ENCODE measurements at regions not wholly inside any gene's neighbourhood (a gene's known extent, or its start where the extent isn't known, plus 50 kb on each side); places are given as distances from the start of the nearest gene placed in this dataset.

- Histone ChIP-seq H3K27ac (ENCODE audit: extremely low read depth, low read depth, low read length) (no peak overlapping the region), H3K9me3 (ENCODE audit: control insufficient read depth, insufficient read depth, low read depth, low read length) (no peaks in the 10 kb centered on the region), H3K36me3 (ENCODE audit: control insufficient read depth in 2 of 2, insufficient read depth in 1 of 2, low read length in 2 of 2) (no peaks in the 10 kb centered on the region), H3K4me3 (ENCODE audit: low read depth, low read length) (no peak overlapping the region), H3K4me1 (ENCODE audit: control insufficient read depth, insufficient read depth, low read length) (no peaks in the 10 kb centered on the region)
- ChIA-PET POLR2A (no interaction called here), CTCF (no interaction called here)
- TF ChIP-seq CTCF (tag by site-specific recombination; IDR thresholded peaks at IDR 0.05) = no peak
- no peak for TF ChIP-seq YY1 (tag by site-specific recombination; IDR thresholded peaks at IDR 0.05)
- TF ChIP-seq ZNF174 (tag by site-specific recombination; IDR thresholded peaks at IDR 0.05) = no peak
Measured at GRCh38 chr9:29659736-29660135, 2086.5 kb upstream of the C9orf72 start.

GRCh38 chr9:29668732-29669131 is 2095.5 kb upstream of the C9orf72 start:
- H3K4me1 ChIP-seq (ENCODE audit: control insufficient read depth, insufficient read depth, low read length) = no peaks in the 10 kb centered on the region
- H3K9me3 ChIP-seq (ENCODE audit: control insufficient read depth, insufficient read depth, low read depth, low read length) = no peaks in the 10 kb centered on the region
- H3K27ac ChIP-seq (ENCODE audit: extremely low read depth, low read depth, low read length) = no peak overlapping the region
- H3K36me3 ChIP-seq (ENCODE audit: control insufficient read depth in 2 of 2, insufficient read depth in 1 of 2, low read length in 2 of 2) = no peaks in the 10 kb centered on the region
- ChIA-PET POLR2A (no interaction called here), CTCF (interaction anchor here (0.5 kb wide), 1 partner anchor 19 kb away, joined by 10 read pairs; no protein-coding TSS in a partner anchor)
- TF ChIP-seq PRDM1 (tag by site-specific recombination; IDR thresholded peaks at IDR 0.05) (no peak), ZNF266 (tag by site-specific recombination; IDR thresholded peaks at IDR 0.05; ENCODE audit: low read depth) (no peak), ZNF324 (tag by site-specific recombination; IDR thresholded peaks at IDR 0.05) (no peak), WT1 (tag by site-specific recombination; IDR thresholded peaks at IDR 0.05) (no peak), ZSCAN23 (tag by site-specific recombination; IDR thresholded peaks at IDR 0.05) (no peak), ZNF670 (tag by site-specific recombination; IDR thresholded peaks at IDR 0.05; ENCODE audit: low read depth) (no peak), ZNF529 (tag by site-specific recombination; IDR thresholded peaks at IDR 0.05; ENCODE audit: insufficient replicate concordance) (no peak), GFI1B (tag by site-specific recombination; IDR thresholded peaks at IDR 0.05) (no peak), GLIS2 (tag by site-specific recombination; IDR thresholded peaks at IDR 0.05) (no peak), ZNF239 (tag by site-specific recombination; IDR thresholded peaks at IDR 0.05) (no peak), ZNF214 (tag by site-specific recombination; IDR thresholded peaks at IDR 0.05; ENCODE audit: borderline replicate concordance) (no peak), ZSCAN16 (tag by site-specific recombination; IDR thresholded peaks at IDR 0.05) (no peak), ZNF549 (tag by site-specific recombination; IDR thresholded peaks at IDR 0.05) (no peak), ZNF132 (tag by site-specific recombination; IDR thresholded peaks at IDR 0.05; ENCODE audit: borderline replicate concordance) (no peak), ZBTB7A (tag by site-specific recombination; IDR thresholded peaks at IDR 0.05; ENCODE audit: low read depth) (no peak), ZNF202 (tag by site-specific recombination; IDR thresholded peaks at IDR 0.05; ENCODE audit: borderline replicate concordance) (no peak), SCRT2 (tag by site-specific recombination; IDR thresholded peaks at IDR 0.05) (no peak), ZBTB17 (tag by site-specific recombination; IDR thresholded peaks at IDR 0.05) (no peak)
- TF ChIP-seq, protein P1, sequence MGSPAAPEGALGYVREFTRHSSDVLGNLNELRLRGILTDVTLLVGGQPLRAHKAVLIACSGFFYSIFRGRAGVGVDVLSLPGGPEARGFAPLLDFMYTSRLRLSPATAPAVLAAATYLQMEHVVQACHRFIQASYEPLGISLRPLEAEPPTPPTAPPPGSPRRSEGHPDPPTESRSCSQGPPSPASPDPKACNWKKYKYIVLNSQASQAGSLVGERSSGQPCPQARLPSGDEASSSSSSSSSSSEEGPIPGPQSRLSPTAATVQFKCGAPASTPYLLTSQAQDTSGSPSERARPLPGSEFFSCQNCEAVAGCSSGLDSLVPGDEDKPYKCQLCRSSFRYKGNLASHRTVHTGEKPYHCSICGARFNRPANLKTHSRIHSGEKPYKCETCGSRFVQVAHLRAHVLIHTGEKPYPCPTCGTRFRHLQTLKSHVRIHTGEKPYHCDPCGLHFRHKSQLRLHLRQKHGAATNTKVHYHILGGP (tag by site-specific recombination; IDR thresholded peaks at IDR 0.05) = no peak
- TF ChIP-seq, protein P2, sequence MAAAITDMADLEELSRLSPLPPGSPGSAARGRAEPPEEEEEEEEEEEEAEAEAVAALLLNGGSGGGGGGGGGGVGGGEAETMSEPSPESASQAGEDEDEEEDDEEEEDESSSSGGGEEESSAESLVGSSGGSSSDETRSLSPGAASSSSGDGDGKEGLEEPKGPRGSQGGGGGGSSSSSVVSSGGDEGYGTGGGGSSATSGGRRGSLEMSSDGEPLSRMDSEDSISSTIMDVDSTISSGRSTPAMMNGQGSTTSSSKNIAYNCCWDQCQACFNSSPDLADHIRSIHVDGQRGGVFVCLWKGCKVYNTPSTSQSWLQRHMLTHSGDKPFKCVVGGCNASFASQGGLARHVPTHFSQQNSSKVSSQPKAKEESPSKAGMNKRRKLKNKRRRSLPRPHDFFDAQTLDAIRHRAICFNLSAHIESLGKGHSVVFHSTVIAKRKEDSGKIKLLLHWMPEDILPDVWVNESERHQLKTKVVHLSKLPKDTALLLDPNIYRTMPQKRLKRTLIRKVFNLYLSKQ (tag by site-specific recombination; IDR thresholded peaks at IDR 0.05; ENCODE audit: borderline replicate concordance) = no peak
- H3K4me3 ChIP-seq (ENCODE audit: low read depth, low read length) = no peak overlapping the region

Data from HEK293 (cell line).